Vagina (tissue), 2 donors: ENCODE measurements at regions not wholly inside any gene's neighbourhood (a gene's known extent, or its start where the extent isn't known, plus 50 kb on each side); places are given as distances from the start of the nearest gene placed in this dataset.

Source experiments
- DNase-seq, 2 donors: peaks; one replicate each; pipeline ENCODE4 v3.0.0-alpha.2; 2017; ENCODE audit errors: extremely low spot score in 2 of 2
- H3K27ac ChIP-seq: fragments of 200-600 bp; sonication (generic); one replicate; pipeline ENCODE4 v1.5.1; 2019
- H3K27me3 ChIP-seq: fragments of 200-600 bp; sonication (generic); one replicate; pipeline ENCODE4 v1.5.1; 2019
- H3K36me3 ChIP-seq, 2 donors: fragments of 200-600 bp; sonication (generic); one replicate each; pipeline ENCODE4 v1.5.1; 2017 to 2019
- H3K4me1 ChIP-seq: fragments of 200-600 bp; sonication (generic); one replicate; pipeline ENCODE4 v1.5.1; 2019
- H3K4me3 ChIP-seq, 2 donors: fragments of 200-600 bp; sonication (generic); 1 replicate in 1 of 2; 2 replicates in 1 of 2; pipeline ENCODE4 v1.5.1; 2016 to 2019
- H3K9me3 ChIP-seq: fragments of 200-600 bp; sonication (generic); one replicate; pipeline ENCODE4 v1.5.1; 2019
- CTCF ChIP-seq, 3 experiments: fragments of 450-650 bp in 2 of 3; fragments of 200-600 bp in 1 of 3; sonication (generic) in 1 of 3; IDR thresholded peaks; one replicate each; pipeline ENCODE4 v1.5.1; 2017 to 2019; ENCODE audit warnings: antibody characterized with exemption in 3 of 3, mild to moderate bottlenecking in 2 of 3, moderate library complexity in 2 of 3
- POLR2A ChIP-seq, 2 donors: fragments of 450-650 bp; IDR thresholded peaks; one replicate each; pipeline ENCODE4 v1.6.1; 2017; ENCODE audit warnings: antibody characterized with exemption in 2 of 2, mild to moderate bottlenecking in 2 of 2, moderate library complexity in 2 of 2
- POLR2AphosphoS5 ChIP-seq, 2 donors: sonication (generic); formaldehyde crosslinking; IDR thresholded peaks; one replicate each; pipeline ENCODE4 v1.9.0; 2017; ENCODE audit warnings: antibody characterized with exemption in 2 of 2, mild to moderate bottlenecking in 2 of 2, low read depth in 1 of 2; ENCODE audit not compliant: insufficient read depth in 1 of 2
- intact Hi-C: fragments of 100-400 bp; cut with DNase I; formaldehyde crosslinking; loops from one replicate; pipeline ENCODE4 v1.15.1; 2023

- Histone ChIP-seq H3K36me3 (no peaks in the 10 kb centered on the region), H3K4me1 (no peaks in the 10 kb centered on the region), H3K4me3 (no peak overlapping the region), H3K9me3 (no peaks in the 10 kb centered on the region), H3K27me3 (no peaks in the 10 kb centered on the region), H3K27ac (no peak overlapping the region)
- intact Hi-C loops, result no loop called here
- TF ChIP-seq POLR2AphosphoS5 (IDR thresholded peaks at IDR 0.05; ENCODE audit: insufficient read depth in 1 of 2, low read depth in 1 of 2) (no peak), CTCF (IDR thresholded peaks at IDR 0.05) (no peak), POLR2A (IDR thresholded peaks at IDR 0.05) (no peak)
- no peak for DNase-seq
Observed at GRCh38 chr5:24789611-24790351, 145.0 kb upstream of the CDH10 start.

GRCh38 chr5:24788829-24789514, 144.2 kb upstream of the CDH10 start:
- no peak for DNase-seq
- Histone ChIP-seq H3K36me3 (no peaks in the 10 kb centered on the region), H3K4me1 (no peaks in the 10 kb centered on the region), H3K27ac (no peak overlapping the region), H3K9me3 (no peaks in the 10 kb centered on the region), H3K4me3 (no peak overlapping the region), H3K27me3 (no peaks in the 10 kb centered on the region)
- intact Hi-C loops, result no loop called here
- TF ChIP-seq CTCF (IDR thresholded peaks at IDR 0.05), result no peak
- no peak for TF ChIP-seq POLR2AphosphoS5 (IDR thresholded peaks at IDR 0.05; ENCODE audit: insufficient read depth in 1 of 2, low read depth in 1 of 2)
- TF ChIP-seq POLR2A (IDR thresholded peaks at IDR 0.05), result no peak

GRCh38 chr5:24786108-24786507, 141.3 kb upstream of the CDH10 start:
- no peaks in the 10 kb centered on the region for H3K9me3 ChIP-seq
- no peaks in the 10 kb centered on the region for H3K4me1 ChIP-seq
- TF ChIP-seq POLR2A (IDR thresholded peaks at IDR 0.05), result no peak
- TF ChIP-seq POLR2AphosphoS5 (IDR thresholded peaks at IDR 0.05; ENCODE audit: insufficient read depth in 1 of 2, low read depth in 1 of 2), result no peak
- no peak for TF ChIP-seq CTCF (IDR thresholded peaks at IDR 0.05)
- H3K27me3 ChIP-seq, result no peaks in the 10 kb centered on the region
- H3K27ac ChIP-seq, result no peak overlapping the region
- no peak overlapping the region for H3K4me3 ChIP-seq
- no peak for DNase-seq
- no peaks in the 10 kb centered on the region for H3K36me3 ChIP-seq
- intact Hi-C loops, result no loop called here

- Histone ChIP-seq H3K4me3 (no peak overlapping the region), H3K4me1 (no peaks in the 10 kb centered on the region), H3K9me3 (no peaks in the 10 kb centered on the region), H3K36me3 (no peaks in the 10 kb centered on the region), H3K27ac (no peak overlapping the region), H3K27me3 (no peaks in the 10 kb centered on the region)
- TF ChIP-seq POLR2A (IDR thresholded peaks at IDR 0.05) (no peak), POLR2AphosphoS5 (IDR thresholded peaks at IDR 0.05; ENCODE audit: insufficient read depth in 1 of 2, low read depth in 1 of 2) (no peak), CTCF (IDR thresholded peaks at IDR 0.05) (no peak)
- intact Hi-C loops, result no loop called here
- no peak for DNase-seq
Observed at GRCh38 chr5:24783596-24783995, 138.8 kb upstream of the CDH10 start.

- no peaks in the 10 kb centered on the region for H3K36me3 ChIP-seq
- no peak overlapping the region for H3K27ac ChIP-seq
- no peaks in the 10 kb centered on the region for H3K9me3 ChIP-seq
- H3K4me1 ChIP-seq, result no peaks in the 10 kb centered on the region
- no peaks in the 10 kb centered on the region for H3K27me3 ChIP-seq
- intact Hi-C loops, result no loop called here
- no peak overlapping the region for H3K4me3 ChIP-seq
- no peak for TF ChIP-seq POLR2AphosphoS5 (IDR thresholded peaks at IDR 0.05; ENCODE audit: insufficient read depth in 1 of 2, low read depth in 1 of 2)
- no peak for TF ChIP-seq POLR2A (IDR thresholded peaks at IDR 0.05)
- TF ChIP-seq CTCF (IDR thresholded peaks at IDR 0.05), result no peak
- DNase-seq, result no peak
Observed at GRCh38 chr5:24777392-24777791, 132.6 kb upstream of the CDH10 start.
